Spleen (tissue), 7 donors: ENCODE measurements at regions not wholly inside any gene's neighbourhood (a gene's known extent, or its start where the extent isn't known, plus 50 kb on each side); places are given as distances from the start of the nearest gene placed in this dataset.

Source experiments
- POLR2A ChIP-seq, 3 donors: fragments of 450-650 bp; IDR thresholded peaks; one replicate each; pipeline ENCODE4 v1.5.1; 2017; ENCODE audit warnings: antibody characterized with exemption in 3 of 3, mild to moderate bottlenecking in 1 of 3
- POLR2AphosphoS5 ChIP-seq, 3 donors: sonication (generic); formaldehyde crosslinking; IDR thresholded peaks; one replicate each; pipeline ENCODE4 v1.5.1; 2017; ENCODE audit warnings: antibody characterized with exemption in 3 of 3
- TF ChIP-seq, protein P1 (sequence below), 11 experiments: fragments of 200-600 bp in 7 of 11; fragments of 450-650 bp in 4 of 11; sonication (generic) in 4 of 11; IDR thresholded peaks in 8 of 11; conservative IDR thresholded peaks in 3 of 11; 1 replicate in 7 of 11; 2 replicates in 4 of 11; pipeline versions ENCODE4 v1.4.0 to v1.8.0; 2016 to 2021; ENCODE audit warnings: antibody characterized with exemption in 11 of 11, inconsistent platforms in 4 of 11, mild to moderate bottlenecking in 1 of 11
- donor health status: DM: no; HTN: no; CAD: no; lungs with moderate emphysema.
- donor health status: DM: no; HTN: no; CAD: no.
- donor health status: DM: no; HTN: no; CAD: no.

DNA sequence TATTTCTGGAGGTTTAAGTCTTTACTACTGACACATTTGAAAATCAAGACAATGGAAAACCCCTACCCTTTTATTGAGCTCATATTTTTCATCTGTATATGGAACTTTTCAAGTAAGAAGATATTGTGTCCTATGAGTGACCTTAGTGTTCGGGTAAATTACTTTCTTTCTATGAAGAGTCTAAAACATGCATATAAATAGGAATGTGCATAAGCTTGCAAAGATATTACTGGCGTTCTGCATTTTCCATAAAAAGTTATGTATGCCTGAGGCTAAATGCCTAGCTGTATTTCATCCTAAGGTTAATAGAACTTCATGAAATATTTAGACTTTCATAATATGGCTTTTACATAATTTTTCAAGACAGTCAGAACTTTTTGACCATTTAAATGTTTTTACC is 495.8 kb upstream of the ADAMTS5 start:
- TF ChIP-seq, protein P1, sequence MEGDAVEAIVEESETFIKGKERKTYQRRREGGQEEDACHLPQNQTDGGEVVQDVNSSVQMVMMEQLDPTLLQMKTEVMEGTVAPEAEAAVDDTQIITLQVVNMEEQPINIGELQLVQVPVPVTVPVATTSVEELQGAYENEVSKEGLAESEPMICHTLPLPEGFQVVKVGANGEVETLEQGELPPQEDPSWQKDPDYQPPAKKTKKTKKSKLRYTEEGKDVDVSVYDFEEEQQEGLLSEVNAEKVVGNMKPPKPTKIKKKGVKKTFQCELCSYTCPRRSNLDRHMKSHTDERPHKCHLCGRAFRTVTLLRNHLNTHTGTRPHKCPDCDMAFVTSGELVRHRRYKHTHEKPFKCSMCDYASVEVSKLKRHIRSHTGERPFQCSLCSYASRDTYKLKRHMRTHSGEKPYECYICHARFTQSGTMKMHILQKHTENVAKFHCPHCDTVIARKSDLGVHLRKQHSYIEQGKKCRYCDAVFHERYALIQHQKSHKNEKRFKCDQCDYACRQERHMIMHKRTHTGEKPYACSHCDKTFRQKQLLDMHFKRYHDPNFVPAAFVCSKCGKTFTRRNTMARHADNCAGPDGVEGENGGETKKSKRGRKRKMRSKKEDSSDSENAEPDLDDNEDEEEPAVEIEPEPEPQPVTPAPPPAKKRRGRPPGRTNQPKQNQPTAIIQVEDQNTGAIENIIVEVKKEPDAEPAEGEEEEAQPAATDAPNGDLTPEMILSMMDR (IDR thresholded peaks at IDR 0.05 in 8 of 11, conservative IDR thresholded peaks at IDR 0.05 in 3 of 11), result no peak
- TF ChIP-seq POLR2A (IDR thresholded peaks at IDR 0.05) (no peak), POLR2AphosphoS5 (IDR thresholded peaks at IDR 0.05) (no peak)
